GM23338 (cell line): ENCODE measurements at regions not wholly inside any gene's neighbourhood (a gene's known extent, or its start where the extent isn't known, plus 50 kb on each side); places are given as distances from the start of the nearest gene placed in this dataset.

Source experiments
- ATAC-seq: fragments of 200-7000 bp; cut with Tn5 transposase; 3 replicates; pipeline ENCODE4 v1.9.1; 2020
- DNase-seq: peaks from one replicate; pipeline ENCODE4 v3.0.0-alpha.2; 2015; ENCODE audit warnings: low spot score
- H2AFZ ChIP-seq: fragments of 200-600 bp; sonication (generic); 2 replicates; pipeline ENCODE4 v1.8.0; 2016; ENCODE audit warnings: antibody characterized with exemption, mild to moderate bottlenecking, moderate library complexity
- H3F3A ChIP-seq: fragments of 200-600 bp; sonication (generic); replicated peaks from 2 replicates; pipeline ENCODE4 v1.8.0; 2017; ENCODE audit warnings: antibody characterized with exemption, mixed run types, low read depth
- H3K27ac ChIP-seq: fragments of 200-600 bp; sonication (generic); 2 replicates; pipeline ENCODE4 v1.6.1; 2016; ENCODE audit warnings: low read depth
- H3K27me3 ChIP-seq: fragments of 200-600 bp; sonication (generic); 2 replicates; pipeline ENCODE4 v1.8.0; 2016; ENCODE audit warnings: mild to moderate bottlenecking, mixed run types, moderate library complexity; ENCODE audit not compliant: insufficient read depth
- H3K36me3 ChIP-seq: fragments of 200-600 bp; sonication (generic); 2 replicates; pipeline ENCODE4 v1.8.0; 2016; ENCODE audit warnings: mild to moderate bottlenecking; ENCODE audit not compliant: insufficient read depth
- H3K4me1 ChIP-seq: fragments of 200-600 bp; sonication (generic); 2 replicates; pipeline ENCODE4 v1.8.0; 2016; ENCODE audit warnings: mild to moderate bottlenecking, moderate library complexity; ENCODE audit not compliant: insufficient read depth
- H3K4me2 ChIP-seq: fragments of 200-600 bp; sonication (generic); 2 replicates; pipeline ENCODE4 v1.7.1; 2017; ENCODE audit warnings: mixed run types
- H3K4me3 ChIP-seq: fragments of 200-600 bp; sonication (generic); 2 replicates; pipeline ENCODE4 v1.6.1; 2016; ENCODE audit warnings: mixed run types
- H3K79me2 ChIP-seq: fragments of 200-600 bp; sonication (generic); replicated peaks from 2 replicates; pipeline ENCODE4 v1.8.0; 2017; ENCODE audit warnings: mild to moderate bottlenecking; ENCODE audit not compliant: insufficient read depth
- H3K9me2 ChIP-seq: fragments of 200-600 bp; sonication (generic); 2 replicates; pipeline ENCODE4 v1.8.0; 2017; ENCODE audit not compliant: insufficient read depth
- H4K20me1 ChIP-seq: fragments of 200-600 bp; sonication (generic); replicated peaks from 2 replicates; pipeline ENCODE4 v1.8.0; 2017; ENCODE audit warnings: mild to moderate bottlenecking; ENCODE audit not compliant: insufficient read depth
- H3K27ac Mint-ChIP-seq: 2 replicates; pipeline ENCODE4 v1.8.0; 2020; ENCODE audit warnings: inconsistent platforms, mild to moderate bottlenecking, moderate library complexity, mixed read lengths
- H3K27me3 Mint-ChIP-seq: 3 replicates; pipeline ENCODE4 v1.8.0; 2022; ENCODE audit warnings: low read depth, mild to moderate bottlenecking, moderate library complexity, mixed read lengths, inconsistent platforms; ENCODE audit not compliant: insufficient read depth, poor library complexity
- H3K36me3 Mint-ChIP-seq: 3 replicates; pipeline ENCODE4 v1.8.0; 2021; ENCODE audit warnings: low read depth, mild to moderate bottlenecking, inconsistent platforms, moderate library complexity, mixed read lengths
- H3K4me1 Mint-ChIP-seq: 3 replicates; pipeline ENCODE4 v1.8.0; 2020; ENCODE audit warnings: mild to moderate bottlenecking, inconsistent platforms, mixed read lengths
- H3K4me3 Mint-ChIP-seq: 3 replicates; pipeline ENCODE4 v1.8.0; 2021; ENCODE audit warnings: moderate library complexity, mild to moderate bottlenecking, inconsistent platforms, mixed read lengths
- H3K9me3 Mint-ChIP-seq: 3 replicates; pipeline ENCODE4 v1.8.0; 2020; ENCODE audit warnings: moderate library complexity, mild to moderate bottlenecking, inconsistent platforms, mixed read lengths
- CREB1 ChIP-seq: fragments of 250-450 bp; sonication (Bioruptor Pico); IDR thresholded peaks from 2 replicates; pipeline ENCODE4 v1.5.0; 2020; ENCODE audit warnings: low read depth, mild to moderate bottlenecking, moderate library complexity
- CTCF ChIP-seq, 2 experiments: fragments of 200-600 bp in 1 of 2; sonication (generic) in 1 of 2; conservative IDR thresholded peaks; 2 replicates each; pipeline versions ENCODE4 v1.5.1 to v1.6.1; 2016 to 2017; ENCODE audit warnings: antibody characterized with exemption in 2 of 2, low read depth in 2 of 2, mild to moderate bottlenecking in 2 of 2, moderate library complexity in 1 of 2
- ETS1 ChIP-seq: IDR thresholded peaks from 2 replicates; pipeline ENCODE4 v1.6.1; 2016; ENCODE audit warnings: antibody characterized with exemption
- EZH2 ChIP-seq: fragments of 200-600 bp; sonication (generic); IDR thresholded peaks from one replicate; pipeline ENCODE4 v1.8.0; 2017; ENCODE audit warnings: antibody characterized with exemption, mild to moderate bottlenecking, low read depth; ENCODE audit not compliant: unreplicated experiment
- NANOG ChIP-seq: IDR thresholded peaks from 2 replicates; pipeline ENCODE4 v1.6.1; 2016; ENCODE audit warnings: antibody characterized with exemption, borderline replicate concordance
- TF ChIP-seq, protein P1 (sequence below): fragments of 250-450 bp; sonication (Bioruptor Pico); IDR thresholded peaks from 2 replicates; pipeline ENCODE4 v1.5.0; 2020; ENCODE audit warnings: mild to moderate bottlenecking, moderate library complexity

DNA sequence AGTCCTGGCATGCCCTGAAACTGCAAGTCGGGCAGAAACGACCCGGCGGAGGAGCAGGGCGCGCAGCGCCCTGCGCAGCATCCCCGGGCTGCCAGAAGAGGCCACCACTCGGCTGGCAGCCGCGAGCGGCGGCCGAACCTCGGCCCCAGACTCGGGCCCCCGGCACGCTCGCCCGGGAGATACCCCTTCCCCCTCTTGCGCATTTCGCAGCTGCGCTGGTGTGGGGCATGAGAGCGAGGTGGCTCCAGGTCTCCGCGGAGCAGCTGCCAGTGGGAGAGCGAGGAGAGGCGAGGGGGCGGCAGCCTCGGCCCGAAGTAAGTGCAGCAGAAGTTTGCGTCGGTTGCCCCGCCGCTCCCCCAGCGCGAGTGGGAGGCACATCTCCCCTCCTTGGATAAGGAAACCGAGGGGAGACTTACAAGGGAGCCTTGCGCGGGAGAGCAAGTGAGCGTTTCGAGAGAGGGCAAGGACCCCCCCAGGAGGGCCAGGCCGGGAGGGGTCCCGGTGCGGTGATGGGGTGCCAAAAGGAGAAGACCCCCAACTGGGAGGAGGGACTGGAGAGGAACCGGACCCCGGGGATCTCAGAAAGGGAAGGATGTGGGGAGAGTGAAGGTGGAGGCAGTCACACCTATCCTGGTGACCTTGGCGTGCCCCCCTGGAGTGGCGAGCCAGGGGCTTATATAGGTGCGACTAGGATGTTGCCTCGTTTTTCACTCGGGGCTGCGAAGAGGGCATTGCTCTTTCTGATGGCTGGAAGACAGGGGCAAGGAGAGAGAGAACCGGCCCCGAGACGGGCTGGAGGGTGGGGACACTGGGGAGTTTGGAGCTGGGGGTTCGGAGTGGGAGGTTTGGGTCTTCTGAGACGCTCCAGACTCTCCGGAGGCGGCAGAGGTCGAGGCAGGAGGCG, 256.3 kb downstream of the OTUD1 start (continued):
- TF ChIP-seq, protein P1, sequence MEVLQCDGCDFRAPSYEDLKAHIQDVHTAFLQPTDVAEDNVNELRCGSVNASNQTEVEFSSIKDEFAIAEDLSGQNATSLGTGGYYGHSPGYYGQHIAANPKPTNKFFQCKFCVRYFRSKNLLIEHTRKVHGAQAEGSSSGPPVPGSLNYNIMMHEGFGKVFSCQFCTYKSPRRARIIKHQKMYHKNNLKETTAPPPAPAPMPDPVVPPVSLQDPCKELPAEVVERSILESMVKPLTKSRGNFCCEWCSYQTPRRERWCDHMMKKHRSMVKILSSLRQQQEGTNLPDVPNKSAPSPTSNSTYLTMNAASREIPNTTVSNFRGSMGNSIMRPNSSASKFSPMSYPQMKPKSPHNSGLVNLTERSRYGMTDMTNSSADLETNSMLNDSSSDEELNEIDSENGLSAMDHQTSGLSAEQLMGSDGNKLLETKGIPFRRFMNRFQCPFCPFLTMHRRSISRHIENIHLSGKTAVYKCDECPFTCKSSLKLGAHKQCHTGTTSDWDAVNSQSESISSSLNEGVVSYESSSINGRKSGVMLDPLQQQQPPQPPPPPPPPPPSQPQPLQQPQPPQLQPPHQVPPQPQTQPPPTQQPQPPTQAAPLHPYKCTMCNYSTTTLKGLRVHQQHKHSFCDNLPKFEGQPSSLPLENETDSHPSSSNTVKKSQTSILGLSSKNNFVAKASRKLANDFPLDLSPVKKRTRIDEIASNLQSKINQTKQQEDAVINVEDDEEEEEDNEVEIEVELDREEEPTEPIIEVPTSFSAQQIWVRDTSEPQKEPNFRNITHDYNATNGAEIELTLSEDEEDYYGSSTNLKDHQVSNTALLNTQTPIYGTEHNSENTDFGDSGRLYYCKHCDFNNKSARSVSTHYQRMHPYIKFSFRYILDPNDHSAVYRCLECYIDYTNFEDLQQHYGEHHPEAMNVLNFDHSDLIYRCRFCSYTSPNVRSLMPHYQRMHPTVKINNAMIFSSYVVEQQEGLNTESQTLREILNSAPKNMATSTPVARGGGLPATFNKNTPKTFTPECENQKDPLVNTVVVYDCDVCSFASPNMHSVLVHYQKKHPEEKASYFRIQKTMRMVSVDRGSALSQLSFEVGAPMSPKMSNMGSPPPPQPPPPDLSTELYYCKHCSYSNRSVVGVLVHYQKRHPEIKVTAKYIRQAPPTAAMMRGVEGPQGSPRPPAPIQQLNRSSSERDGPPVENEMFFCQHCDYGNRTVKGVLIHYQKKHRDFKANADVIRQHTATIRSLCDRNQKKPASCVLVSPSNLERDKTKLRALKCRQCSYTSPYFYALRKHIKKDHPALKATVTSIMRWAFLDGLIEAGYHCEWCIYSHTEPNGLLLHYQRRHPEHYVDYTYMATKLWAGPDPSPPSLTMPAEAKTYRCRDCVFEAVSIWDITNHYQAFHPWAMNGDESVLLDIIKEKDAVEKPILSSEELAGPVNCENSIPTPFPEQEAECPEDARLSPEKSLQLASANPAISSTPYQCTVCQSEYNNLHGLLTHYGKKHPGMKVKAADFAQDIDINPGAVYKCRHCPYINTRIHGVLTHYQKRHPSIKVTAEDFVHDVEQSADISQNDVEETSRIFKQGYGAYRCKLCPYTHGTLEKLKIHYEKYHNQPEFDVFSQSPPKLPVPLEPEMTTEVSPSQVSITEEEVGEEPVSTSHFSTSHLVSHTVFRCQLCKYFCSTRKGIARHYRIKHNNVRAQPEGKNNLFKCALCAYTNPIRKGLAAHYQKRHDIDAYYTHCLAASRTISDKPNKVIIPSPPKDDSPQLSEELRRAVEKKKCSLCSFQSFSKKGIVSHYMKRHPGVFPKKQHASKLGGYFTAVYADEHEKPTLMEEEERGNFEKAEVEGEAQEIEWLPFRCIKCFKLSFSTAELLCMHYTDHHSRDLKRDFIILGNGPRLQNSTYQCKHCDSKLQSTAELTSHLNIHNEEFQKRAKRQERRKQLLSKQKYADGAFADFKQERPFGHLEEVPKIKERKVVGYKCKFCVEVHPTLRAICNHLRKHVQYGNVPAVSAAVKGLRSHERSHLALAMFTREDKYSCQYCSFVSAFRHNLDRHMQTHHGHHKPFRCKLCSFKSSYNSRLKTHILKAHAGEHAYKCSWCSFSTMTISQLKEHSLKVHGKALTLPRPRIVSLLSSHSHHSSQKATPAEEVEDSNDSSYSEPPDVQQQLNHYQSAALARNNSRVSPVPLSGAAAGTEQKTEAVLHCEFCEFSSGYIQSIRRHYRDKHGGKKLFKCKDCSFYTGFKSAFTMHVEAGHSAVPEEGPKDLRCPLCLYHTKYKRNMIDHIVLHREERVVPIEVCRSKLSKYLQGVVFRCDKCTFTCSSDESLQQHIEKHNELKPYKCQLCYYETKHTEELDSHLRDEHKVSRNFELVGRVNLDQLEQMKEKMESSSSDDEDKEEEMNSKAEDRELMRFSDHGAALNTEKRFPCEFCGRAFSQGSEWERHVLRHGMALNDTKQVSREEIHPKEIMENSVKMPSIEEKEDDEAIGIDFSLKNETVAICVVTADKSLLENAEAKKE (CRISPR knock-in tag) = no peak
- no peak for TF ChIP-seq NANOG

GRCh38 chr10:23695825-23696420, 257.0 kb downstream of the OTUD1 start:
- DNase-seq = peak; percentile 39
- H3K9me3 Mint-ChIP-seq = no peaks in the 10 kb centered on the region
- no peaks in the 10 kb centered on the region for H3F3A ChIP-seq
- TF ChIP-seq CREB1 (CRISPR knock-in tag) (no peak), EZH2 (peak; percentile 82), CTCF (conservative IDR thresholded peaks at IDR 0.05; ENCODE audit: low read depth in 2 of 2) (peak; percentile 46 to 48), ETS1 (no peak)
- H3K4me3 Mint-ChIP-seq = peak overlapping the region; percentile 83
- peaks cover 8% of the 10 kb centered on the region; the same call in 1 of the 2 replicates for H4K20me1 ChIP-seq
- H3K4me3 ChIP-seq = peak overlapping the region; percentile 76
- peak; percentile 13 for ATAC-seq
- H3K79me2 ChIP-seq = no peaks in the 10 kb centered on the region
- peaks cover 11% of the 10 kb centered on the region; the same call in 1 of the 2 replicates for H3K4me1 ChIP-seq
- no peak overlapping the region for H3K27ac ChIP-seq
- H2AFZ ChIP-seq = peak overlapping the region; percentile 91
- H3K27me3 ChIP-seq = peaks cover 79% of the 10 kb centered on the region
- H3K27me3 Mint-ChIP-seq = peaks cover 58% of the 10 kb centered on the region
- H3K27ac Mint-ChIP-seq = no peak overlapping the region
- no peaks in the 10 kb centered on the region for H3K36me3 Mint-ChIP-seq
- no peaks in the 10 kb centered on the region for H3K36me3 ChIP-seq
- H3K4me2 ChIP-seq = peak overlapping the region; percentile 92
- H3K4me1 Mint-ChIP-seq = peaks cover 13% of the 10 kb centered on the region
- H3K9me2 ChIP-seq = no peaks in the 10 kb centered on the region
